GM19468 (cell line): ENCODE measurements at regions not wholly inside any gene's neighbourhood (a gene's known extent, or its start where the extent isn't known, plus 50 kb on each side); places are given as distances from the start of the nearest gene placed in this dataset.

ENCODE experiments used
- ATAC-seq: cut with Tn5 transposase; IDR thresholded peaks from one replicate; pipeline ENCODE4 v1.9.1; 2021; ENCODE audit warnings: mild to moderate bottlenecking, moderate library complexity, moderate number of reproducible peaks; ENCODE audit not compliant: unreplicated experiment; ENCODE audit errors: extremely low read depth

- no peak for ATAC-seq
Measured at GRCh38 chr17:70613681-70614080, 444.3 kb downstream of the KCNJ2 start.

- ATAC-seq: no peak
Measured at GRCh38 chr17:70615831-70616230, 446.5 kb downstream of the KCNJ2 start.

GRCh38 chr17:70618641-70619040 lies 449.3 kb downstream of the KCNJ2 start:
- ATAC-seq: no peak

- ATAC-seq: no peak
Measured at GRCh38 chr17:70621566-70621965, 452.2 kb downstream of the KCNJ2 start.

GRCh38 chr17:70622368-70623260 lies 453.3 kb downstream of the KCNJ2 start:
- ATAC-seq: no peak

- no peak for ATAC-seq
Measured at GRCh38 chr17:70624211-70624610, 454.9 kb downstream of the KCNJ2 start.

GRCh38 chr17:70629902-70630301 lies 460.6 kb downstream of the KCNJ2 start:
- ATAC-seq: no peak

- no peak for ATAC-seq
Measured at GRCh38 chr17:70636517-70637133, 467.3 kb downstream of the KCNJ2 start.

- ATAC-seq: no peak
Measured at GRCh38 chr17:70642059-70642458, 472.7 kb downstream of the KCNJ2 start.

- ATAC-seq: no peak
Measured at GRCh38 chr17:70644096-70644495, 474.8 kb downstream of the KCNJ2 start.

- ATAC-seq: no peak
Measured at GRCh38 chr17:70646673-70647072, 477.3 kb downstream of the KCNJ2 start.

- ATAC-seq: no peak
Measured at GRCh38 chr17:70648166-70648565, 478.8 kb downstream of the KCNJ2 start.

- no peak for ATAC-seq
Measured at GRCh38 chr17:70653850-70654249, 484.5 kb downstream of the KCNJ2 start.

- no peak for ATAC-seq
Measured at GRCh38 chr17:70654706-70655105, 485.4 kb downstream of the KCNJ2 start.

GRCh38 chr17:70655176-70655958 lies 486.0 kb downstream of the KCNJ2 start:
- ATAC-seq: peak; percentile 31

GRCh38 chr17:70658317-70658716 lies 489.0 kb downstream of the KCNJ2 start:
- ATAC-seq: no peak

- ATAC-seq: no peak
Measured at GRCh38 chr17:70658840-70659239, 489.5 kb downstream of the KCNJ2 start.

GRCh38 chr17:70661342-70662222 lies 492.2 kb downstream of the KCNJ2 start:
- ATAC-seq: no peak

GRCh38 chr17:70668276-70668937 lies 499.1 kb downstream of the KCNJ2 start:
- no peak for ATAC-seq
